Omental fat pad (tissue), 3 donors: ENCODE measurements at regions not wholly inside any gene's neighbourhood (a gene's known extent, or its start where the extent isn't known, plus 50 kb on each side); places are given as distances from the start of the nearest gene placed in this dataset.
"Not testable (repeated sequence)": the region's sequence is repeated elsewhere in the genome, so short reads cannot be mapped to it uniquely, and the experiment has no call there.

ENCODE experiments used
- ATAC-seq: fragments of 150-250 bp; one replicate; pipeline ENCODE4 v1.9.1; 2016; ENCODE audit warnings: mild to moderate bottlenecking, moderate library complexity; ENCODE audit not compliant: low FRiP score
- DNase-seq: peaks from one replicate; pipeline ENCODE4 v3.0.0-alpha.2; 2019; ENCODE audit warnings: low spot score
- TF ChIP-seq, protein P1 (sequence below), 3 donors: fragments of 450-650 bp; IDR thresholded peaks; one replicate each; pipeline ENCODE4 v1.5.1; 2016 to 2017; ENCODE audit warnings: antibody characterized with exemption in 3 of 3, mild to moderate bottlenecking in 3 of 3, moderate library complexity in 2 of 3

- TF ChIP-seq, protein P1, sequence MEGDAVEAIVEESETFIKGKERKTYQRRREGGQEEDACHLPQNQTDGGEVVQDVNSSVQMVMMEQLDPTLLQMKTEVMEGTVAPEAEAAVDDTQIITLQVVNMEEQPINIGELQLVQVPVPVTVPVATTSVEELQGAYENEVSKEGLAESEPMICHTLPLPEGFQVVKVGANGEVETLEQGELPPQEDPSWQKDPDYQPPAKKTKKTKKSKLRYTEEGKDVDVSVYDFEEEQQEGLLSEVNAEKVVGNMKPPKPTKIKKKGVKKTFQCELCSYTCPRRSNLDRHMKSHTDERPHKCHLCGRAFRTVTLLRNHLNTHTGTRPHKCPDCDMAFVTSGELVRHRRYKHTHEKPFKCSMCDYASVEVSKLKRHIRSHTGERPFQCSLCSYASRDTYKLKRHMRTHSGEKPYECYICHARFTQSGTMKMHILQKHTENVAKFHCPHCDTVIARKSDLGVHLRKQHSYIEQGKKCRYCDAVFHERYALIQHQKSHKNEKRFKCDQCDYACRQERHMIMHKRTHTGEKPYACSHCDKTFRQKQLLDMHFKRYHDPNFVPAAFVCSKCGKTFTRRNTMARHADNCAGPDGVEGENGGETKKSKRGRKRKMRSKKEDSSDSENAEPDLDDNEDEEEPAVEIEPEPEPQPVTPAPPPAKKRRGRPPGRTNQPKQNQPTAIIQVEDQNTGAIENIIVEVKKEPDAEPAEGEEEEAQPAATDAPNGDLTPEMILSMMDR (IDR thresholded peaks at IDR 0.05), result no peak
- DNase-seq (no peak), ATAC-seq (no peak)
Measured at GRCh38 chrX:3440981-3441380, 94.5 kb upstream of the MXRA5 start.

DNA sequence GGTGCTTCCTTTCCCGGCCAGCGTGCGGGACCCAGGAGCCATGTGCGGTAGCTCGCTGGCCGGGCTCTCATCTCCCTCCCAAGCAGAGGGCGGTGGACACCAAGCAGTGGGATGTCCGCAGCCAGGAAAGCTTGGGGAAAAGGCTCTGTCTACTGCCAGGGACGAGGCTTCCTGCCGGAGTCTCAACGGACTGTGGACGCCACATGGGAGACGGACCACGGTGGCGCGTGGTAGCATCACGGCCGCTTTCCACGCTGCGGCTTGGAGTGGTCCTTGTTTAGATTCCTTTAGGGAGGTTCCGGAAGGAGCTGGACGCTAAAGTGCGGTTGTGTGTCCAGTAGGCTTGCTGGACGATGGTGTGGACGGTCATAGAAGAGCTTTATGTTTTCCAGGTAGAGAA, 89.5 kb upstream of the MXRA5 start:
- not testable (repeated sequence) for DNase-seq, ATAC-seq

GRCh38 chrX:3435057-3435456, 88.6 kb upstream of the MXRA5 start:
- no peak for DNase-seq
- TF ChIP-seq, protein P1 (IDR thresholded peaks at IDR 0.05), result no peak

GRCh38 chrX:3428792-3429191, 82.3 kb upstream of the MXRA5 start:
- DNase-seq (no peak), ATAC-seq (peak; percentile 54)
- TF ChIP-seq, protein P1 (IDR thresholded peaks at IDR 0.05), result no peak

More at GRCh38 chrX:3435057-3435456, 88.6 kb upstream of the MXRA5 start:
- no peak for ATAC-seq

GRCh38 chrX:3426552-3426951, 80.1 kb upstream of the MXRA5 start:
- no peak for DNase-seq
- ATAC-seq, result no peak
- TF ChIP-seq, protein P1 (IDR thresholded peaks at IDR 0.05), result no peak

DNA sequence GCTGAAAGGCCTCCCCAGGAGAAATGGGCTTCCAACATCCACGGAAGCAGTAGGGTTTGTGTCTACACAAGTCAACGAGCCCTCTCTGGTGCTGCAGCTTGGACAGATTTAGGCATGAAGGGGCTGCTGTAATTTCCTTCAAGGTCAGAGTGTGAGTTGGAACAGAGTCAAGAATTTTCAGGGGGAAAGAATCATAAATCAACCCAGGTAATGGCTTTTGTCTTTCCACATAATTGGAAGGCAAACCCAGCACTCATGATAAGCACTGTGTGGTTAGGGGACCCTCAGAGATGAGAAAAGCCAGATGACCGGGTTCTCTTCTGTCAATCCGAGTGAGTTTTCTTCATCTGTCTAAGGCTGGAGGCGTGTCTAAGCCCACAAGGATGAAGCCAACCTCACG, 78.6 kb upstream of the MXRA5 start:
- TF ChIP-seq, protein P1 (IDR thresholded peaks at IDR 0.05), result no peak
- DNase-seq, result no peak
- no peak for ATAC-seq

- TF ChIP-seq, protein P1 (IDR thresholded peaks at IDR 0.05), result no peak
Measured at GRCh38 chrX:3420316-3420715, 73.9 kb upstream of the MXRA5 start.

GRCh38 chrX:3415011-3415410, 68.6 kb upstream of the MXRA5 start:
- DNase-seq (no peak), ATAC-seq (no peak)
- TF ChIP-seq, protein P1 (IDR thresholded peaks at IDR 0.05), result no peak

More at GRCh38 chrX:3420316-3420715, 73.9 kb upstream of the MXRA5 start:
- DNase-seq, result no peak
- no peak for ATAC-seq

- not testable (repeated sequence) for DNase-seq, ATAC-seq
Measured at GRCh38 chrX:3411626-3412025, 65.2 kb upstream of the MXRA5 start.

DNA sequence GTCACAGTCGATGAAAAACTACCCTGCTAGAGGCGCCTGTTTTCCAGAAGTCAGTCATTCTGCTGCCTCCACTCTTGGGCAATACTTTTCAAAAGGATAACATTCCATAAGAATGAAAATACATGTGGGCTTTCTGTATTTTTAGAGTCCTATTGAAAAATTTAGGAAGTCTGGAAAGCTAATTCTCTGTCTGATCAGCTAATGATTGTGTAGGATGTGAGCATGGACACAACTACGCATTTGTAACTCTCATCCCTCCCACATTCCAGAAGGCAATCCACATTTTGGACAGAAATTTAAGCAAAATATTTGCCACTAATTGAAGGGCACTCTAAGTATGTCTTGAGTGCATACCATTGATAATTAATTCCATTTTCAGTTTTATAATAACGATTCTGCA, 63.5 kb upstream of the MXRA5 start:
- not testable (repeated sequence) for DNase-seq, ATAC-seq
